ENCODE measurements at regions not wholly inside any gene's neighbourhood (a gene's known extent, or its start where the extent isn't known, plus 50 kb on each side); places are given as distances from the start of the nearest gene placed in this dataset.

DNA sequence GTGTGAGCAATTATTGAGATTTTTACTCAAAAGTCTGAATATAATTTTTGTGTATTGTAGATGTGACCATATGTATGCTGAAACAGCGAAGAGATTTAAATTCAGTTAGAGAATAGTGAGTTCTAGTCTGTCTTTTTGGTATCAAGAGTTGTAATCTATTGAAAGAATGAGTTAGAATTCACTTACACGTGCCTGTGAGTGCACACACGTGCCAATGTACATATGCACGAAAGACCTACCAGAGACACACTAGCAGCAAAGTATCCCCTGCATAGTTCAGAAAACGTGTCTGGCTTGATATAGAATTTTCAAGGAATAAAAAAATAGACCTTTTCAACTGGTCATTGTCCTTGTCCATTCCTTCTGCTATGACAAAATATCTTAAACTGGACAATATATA lies 64.8 kb upstream of the BHLHE40 start:
- H3K4me2 ChIP-seq (ENCODE audit: low read depth, low read length): no peak overlapping the region
- H2AK5ac ChIP-seq (ENCODE audit: low read depth, low read length): no peak overlapping the region
- ATAC-seq (ENCODE audit: low read depth) (no peak), DNase-seq (no peak)
- H4K8ac ChIP-seq (ENCODE audit: low read depth in 2 of 2, low read length in 2 of 2): no peak overlapping the region
- CTCF ChIA-PET: no interaction called here
- dilution Hi-C loops (cut with HindIII; ENCODE audit: low sequenced_read_pairs, unreplicated experiment): no loop called here
- H3K9ac ChIP-seq (ENCODE audit: low read depth, low read length): no peak overlapping the region
- H3K36me3 ChIP-seq (ENCODE audit: control insufficient read depth, insufficient read depth, low read length): no peaks in the 10 kb centered on the region
- H3K23ac ChIP-seq (ENCODE audit: low read depth, low read length): no peak overlapping the region
- H3K4me3 ChIP-seq (ENCODE audit: insufficient read depth, low read depth, low read length): no peak overlapping the region
- no peak overlapping the region for H4K91ac ChIP-seq (ENCODE audit: insufficient read depth, low read depth, low read length)
- H2BK120ac ChIP-seq (ENCODE audit: low read depth, low read length): no peak overlapping the region
- BruUV-seq (replicated peaks): no TSS peak
- H2AK9ac ChIP-seq (replicated peaks; ENCODE audit: low read depth, low read length, poor library complexity): no peak overlapping the region
- no peaks in the 10 kb centered on the region for H3K79me1 ChIP-seq (ENCODE audit: low read depth in 1 of 2, low read length in 2 of 2)
- no peaks in the 10 kb centered on the region for H4K20me1 ChIP-seq (ENCODE audit: insufficient read depth, low read length)
- no peak overlapping the region for H2BK5ac ChIP-seq (ENCODE audit: low read depth, low read length, poor library complexity, severe bottlenecking)
- no CpG with 5 or more reads among the region's 5 CpGs for WGBS, 2 experiments (ENCODE audit: extremely low coverage in 2 of 2, insufficient read length in 1 of 2)
- H3K56ac ChIP-seq (ENCODE audit: extremely low read depth, insufficient read depth, low read length): no peak overlapping the region
- H3K18ac ChIP-seq (ENCODE audit: low read depth, low read length): no peak overlapping the region
- H4K5ac ChIP-seq (ENCODE audit: low read depth, low read length): no peak overlapping the region
- POLR2A ChIA-PET (ENCODE audit: unreplicated experiment): no interaction called here
- H3K4me1 ChIP-seq (ENCODE audit: control insufficient read depth, insufficient read depth, low read length): no peaks in the 10 kb centered on the region
- H3K9me1 ChIP-seq (ENCODE audit: insufficient read depth, low read length): no peaks in the 10 kb centered on the region
- intact Hi-C loops (cut with micrococcal nuclease): no loop called here
- in situ Hi-C loops (cut with MboI; ENCODE audit: low sequenced_read_pairs): no loop called here
- no peak overlapping the region for H2BK20ac ChIP-seq (ENCODE audit: low read depth, low read length)
- no peak overlapping the region for H2AFZ ChIP-seq (replicated peaks; ENCODE audit: low read length, poor library complexity)
- H3K27ac ChIP-seq (ENCODE audit: insufficient read depth, low read length): no peak overlapping the region
- no peaks in the 10 kb centered on the region for H3K9me3 ChIP-seq (ENCODE audit: control insufficient read depth, insufficient read depth, low read length)
- no peak overlapping the region for H3K14ac ChIP-seq (replicated peaks; ENCODE audit: low read depth, low read length)
- H3K4ac ChIP-seq (ENCODE audit: low read depth, low read length): no peak overlapping the region
- H2BK15ac ChIP-seq (ENCODE audit: low read depth, low read length): no peak overlapping the region
- H3K27me3 ChIP-seq (ENCODE audit: control insufficient read depth, insufficient read depth, low read length): no peaks in the 10 kb centered on the region
- no peak for TF ChIP-seq RCOR1 (IDR thresholded peaks at IDR 0.05; ENCODE audit: insufficient replicate concordance, low read length)
- TF ChIP-seq RFX5 (IDR thresholded peaks at IDR 0.05; ENCODE audit: low read depth, low read length): no peak
- no peak for TF ChIP-seq BHLHE40 (IDR thresholded peaks at IDR 0.05; ENCODE audit: low read depth, low read length)
- no peak for TF ChIP-seq MXI1 (IDR thresholded peaks at IDR 0.05; ENCODE audit: borderline replicate concordance, low read depth, low read length)
- TF ChIP-seq MAFK (IDR thresholded peaks at IDR 0.05; ENCODE audit: low read depth, low read length): no peak
- no peak for TF ChIP-seq SMC3 (IDR thresholded peaks at IDR 0.05; ENCODE audit: low read depth, low read length)
- TF ChIP-seq, protein P1, sequence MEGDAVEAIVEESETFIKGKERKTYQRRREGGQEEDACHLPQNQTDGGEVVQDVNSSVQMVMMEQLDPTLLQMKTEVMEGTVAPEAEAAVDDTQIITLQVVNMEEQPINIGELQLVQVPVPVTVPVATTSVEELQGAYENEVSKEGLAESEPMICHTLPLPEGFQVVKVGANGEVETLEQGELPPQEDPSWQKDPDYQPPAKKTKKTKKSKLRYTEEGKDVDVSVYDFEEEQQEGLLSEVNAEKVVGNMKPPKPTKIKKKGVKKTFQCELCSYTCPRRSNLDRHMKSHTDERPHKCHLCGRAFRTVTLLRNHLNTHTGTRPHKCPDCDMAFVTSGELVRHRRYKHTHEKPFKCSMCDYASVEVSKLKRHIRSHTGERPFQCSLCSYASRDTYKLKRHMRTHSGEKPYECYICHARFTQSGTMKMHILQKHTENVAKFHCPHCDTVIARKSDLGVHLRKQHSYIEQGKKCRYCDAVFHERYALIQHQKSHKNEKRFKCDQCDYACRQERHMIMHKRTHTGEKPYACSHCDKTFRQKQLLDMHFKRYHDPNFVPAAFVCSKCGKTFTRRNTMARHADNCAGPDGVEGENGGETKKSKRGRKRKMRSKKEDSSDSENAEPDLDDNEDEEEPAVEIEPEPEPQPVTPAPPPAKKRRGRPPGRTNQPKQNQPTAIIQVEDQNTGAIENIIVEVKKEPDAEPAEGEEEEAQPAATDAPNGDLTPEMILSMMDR (conservative IDR thresholded peaks at IDR 0.05; ENCODE audit: low read depth, low read length): no peak
- TF ChIP-seq, protein P2, sequence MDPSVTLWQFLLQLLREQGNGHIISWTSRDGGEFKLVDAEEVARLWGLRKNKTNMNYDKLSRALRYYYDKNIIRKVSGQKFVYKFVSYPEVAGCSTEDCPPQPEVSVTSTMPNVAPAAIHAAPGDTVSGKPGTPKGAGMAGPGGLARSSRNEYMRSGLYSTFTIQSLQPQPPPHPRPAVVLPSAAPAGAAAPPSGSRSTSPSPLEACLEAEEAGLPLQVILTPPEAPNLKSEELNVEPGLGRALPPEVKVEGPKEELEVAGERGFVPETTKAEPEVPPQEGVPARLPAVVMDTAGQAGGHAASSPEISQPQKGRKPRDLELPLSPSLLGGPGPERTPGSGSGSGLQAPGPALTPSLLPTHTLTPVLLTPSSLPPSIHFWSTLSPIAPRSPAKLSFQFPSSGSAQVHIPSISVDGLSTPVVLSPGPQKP (IDR thresholded peaks at IDR 0.05; ENCODE audit: borderline replicate concordance, low read depth, low read length): no peak
- TF ChIP-seq MAZ (IDR thresholded peaks at IDR 0.05; ENCODE audit: borderline replicate concordance, low read depth, low read length): no peak
- no peak for TF ChIP-seq FOS (IDR thresholded peaks at IDR 0.05; ENCODE audit: low read depth, low read length)
- no peak for TF ChIP-seq POLR2A (IDR thresholded peaks at IDR 0.05; ENCODE audit: low read depth, low read length)
- TF ChIP-seq CHD1 (IDR thresholded peaks at IDR 0.05; ENCODE audit: low read depth, low read length): no peak
- TF ChIP-seq USF2 (IDR thresholded peaks at IDR 0.05; ENCODE audit: low read depth, low read length): no peak
- TF ChIP-seq CEBPB (IDR thresholded peaks at IDR 0.05; ENCODE audit: low read depth, low read length): no peak
- no peak for TF ChIP-seq NFE2L2 (IDR thresholded peaks at IDR 0.05; ENCODE audit: low read depth, low read length)
- TF ChIP-seq RAD21 (IDR thresholded peaks at IDR 0.05; ENCODE audit: low read length): no peak

Measured in IMR-90 (cell line).